Stimulated activated CD4-positive, alpha-beta T cell treated with anti-CD3 and anti-CD28 coated beads, Interleukin-4, amount 100 ng/mL, for 24 hours (primary cell): ENCODE measurements at regions not wholly inside any gene's neighbourhood (a gene's known extent, or its start where the extent isn't known, plus 50 kb on each side); places are given as distances from the start of the nearest gene placed in this dataset.

ENCODE experiments used
- DNase-seq: peaks from one replicate; pipeline ENCODE4 v3.0.0-alpha.2; 2020

DNA sequence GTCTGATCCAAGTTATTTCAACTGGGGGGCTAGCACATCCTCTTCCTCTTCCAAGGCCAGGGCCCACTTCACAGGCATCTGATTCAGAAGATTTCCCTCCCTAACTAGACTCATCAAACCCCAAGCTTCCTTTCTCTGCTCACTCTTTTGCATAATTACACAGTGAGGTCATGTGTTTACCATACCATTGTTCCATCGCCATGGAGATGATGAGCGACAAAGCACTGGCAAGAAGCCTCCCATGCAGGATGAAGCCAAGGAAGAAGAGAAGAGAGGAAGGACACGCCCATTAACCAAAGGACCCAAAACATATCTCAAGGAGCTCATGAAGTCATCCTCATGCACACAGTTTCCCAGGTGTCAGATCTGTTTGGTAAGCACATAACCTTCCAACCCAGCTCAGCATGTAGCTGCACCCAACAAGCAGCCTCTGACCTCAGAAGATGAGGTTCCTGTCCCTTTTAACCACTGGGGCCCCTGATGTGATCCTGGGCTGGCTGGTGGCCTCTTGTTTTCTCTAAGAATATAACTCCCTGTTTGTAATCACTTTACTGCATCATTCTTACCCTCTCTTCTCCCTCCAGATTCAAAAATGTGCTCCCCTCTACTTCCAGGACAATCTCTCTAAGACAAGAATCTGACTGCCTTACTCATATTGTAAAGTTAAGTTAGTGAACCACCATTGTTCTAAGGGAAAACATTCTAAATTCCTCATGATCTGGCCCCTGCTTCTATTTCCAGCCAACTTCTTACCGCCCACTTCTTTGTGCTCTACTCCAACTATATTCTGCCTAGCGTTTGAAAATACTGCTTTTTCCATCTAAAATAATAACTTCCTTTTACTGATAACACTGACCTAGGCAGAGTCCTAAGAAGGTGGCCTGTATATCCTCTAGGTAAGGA, 190.1 kb downstream of the TTC32 start:
- no peak for DNase-seq

DNA sequence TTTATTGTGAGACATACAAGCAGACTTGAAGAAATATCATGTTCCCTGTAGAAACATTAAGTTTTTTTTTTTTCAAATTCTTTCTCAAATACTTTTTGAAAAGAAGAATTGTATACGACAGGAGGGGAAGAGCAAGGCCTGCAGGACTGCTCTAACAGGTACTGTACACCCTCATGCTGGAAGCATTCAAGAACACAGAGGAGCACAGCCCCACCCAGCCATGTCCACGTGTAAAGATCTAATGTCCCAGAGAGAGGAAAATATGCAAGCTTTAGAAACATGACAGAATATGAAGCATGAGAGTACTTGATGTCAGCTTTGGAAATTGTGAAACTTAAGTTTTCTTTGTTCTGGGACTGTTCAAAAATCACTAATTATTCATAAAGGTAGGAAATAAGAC, 191.6 kb downstream of the TTC32 start:
- DNase-seq = no peak

DNA sequence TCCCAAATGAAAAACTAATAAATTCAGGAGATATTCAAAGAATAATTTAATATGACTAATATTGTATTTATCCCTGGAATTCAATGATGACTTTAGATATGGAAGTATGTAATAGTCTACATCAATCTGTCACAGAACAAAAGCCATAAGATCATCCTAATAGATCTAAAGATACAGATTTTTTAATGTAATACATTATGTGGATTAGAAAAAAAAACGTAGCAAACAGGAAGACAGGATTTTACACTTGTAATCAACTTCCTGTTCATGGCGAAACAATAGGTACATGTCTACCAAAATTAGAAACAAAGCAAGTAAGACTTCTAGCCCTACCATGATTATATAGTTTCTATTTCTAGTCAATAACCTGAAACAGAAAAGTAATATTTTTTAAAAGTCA, 192.2 kb downstream of the TTC32 start:
- DNase-seq = no peak

DNA sequence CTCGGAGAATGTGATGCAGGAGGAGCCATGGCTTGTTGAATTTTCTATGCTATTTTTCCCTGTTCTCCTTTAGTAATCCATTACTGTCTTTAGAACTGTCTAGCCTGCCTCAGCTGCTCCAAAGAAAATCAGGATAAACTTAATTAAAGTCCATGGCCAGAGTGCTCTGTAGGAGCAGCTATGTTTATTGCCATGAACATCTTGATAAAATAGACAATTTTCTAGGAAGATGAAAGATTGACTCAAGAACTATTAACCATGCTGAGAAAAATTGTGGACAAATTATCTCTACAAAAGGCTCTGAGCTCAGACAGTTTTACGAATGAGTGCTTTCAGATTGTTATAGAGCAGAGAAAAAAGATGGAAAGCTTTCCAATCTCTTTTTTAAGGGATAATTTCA, 193.0 kb downstream of the TTC32 start:
- DNase-seq = no peak

DNA sequence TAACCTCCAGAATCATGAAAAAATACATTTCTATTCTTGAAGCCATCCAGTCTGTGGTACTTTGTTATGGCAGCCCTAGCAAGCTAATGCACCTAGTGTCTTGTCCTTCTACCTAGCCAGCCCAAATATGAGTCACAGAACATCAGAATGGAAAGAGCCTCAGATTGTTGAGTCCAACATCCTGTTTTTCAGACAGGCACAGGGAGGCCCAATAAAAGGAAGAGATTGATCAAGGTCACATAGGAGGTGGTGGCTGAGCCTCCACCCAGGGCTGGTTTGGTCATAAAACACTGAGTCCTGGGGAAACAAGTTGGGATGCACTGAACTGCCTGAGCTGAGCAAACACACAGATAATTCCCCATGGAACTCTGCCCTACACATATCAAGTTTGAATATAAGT, 195.5 kb downstream of the TTC32 start:
- DNase-seq = no peak

DNA sequence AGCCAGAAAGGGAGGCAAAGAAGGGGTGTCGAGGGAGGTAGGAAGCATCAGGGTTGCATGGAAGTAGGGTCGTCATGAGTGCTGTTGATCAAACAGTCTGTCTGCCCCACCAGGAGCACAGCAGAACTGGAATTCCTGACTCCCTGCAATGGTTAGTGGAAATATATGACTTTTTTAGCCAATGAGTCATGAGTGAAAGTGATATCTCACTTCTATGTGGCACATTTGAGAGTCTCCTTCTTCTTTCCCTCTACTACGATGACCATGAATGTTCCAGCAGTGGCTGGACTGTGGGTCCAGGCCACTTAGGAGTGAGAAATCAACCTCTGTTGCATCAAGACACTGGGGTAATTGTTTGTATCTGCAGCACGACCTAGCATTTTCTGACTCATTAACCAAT, 199.5 kb downstream of the TTC32 start:
- DNase-seq = no peak

DNA sequence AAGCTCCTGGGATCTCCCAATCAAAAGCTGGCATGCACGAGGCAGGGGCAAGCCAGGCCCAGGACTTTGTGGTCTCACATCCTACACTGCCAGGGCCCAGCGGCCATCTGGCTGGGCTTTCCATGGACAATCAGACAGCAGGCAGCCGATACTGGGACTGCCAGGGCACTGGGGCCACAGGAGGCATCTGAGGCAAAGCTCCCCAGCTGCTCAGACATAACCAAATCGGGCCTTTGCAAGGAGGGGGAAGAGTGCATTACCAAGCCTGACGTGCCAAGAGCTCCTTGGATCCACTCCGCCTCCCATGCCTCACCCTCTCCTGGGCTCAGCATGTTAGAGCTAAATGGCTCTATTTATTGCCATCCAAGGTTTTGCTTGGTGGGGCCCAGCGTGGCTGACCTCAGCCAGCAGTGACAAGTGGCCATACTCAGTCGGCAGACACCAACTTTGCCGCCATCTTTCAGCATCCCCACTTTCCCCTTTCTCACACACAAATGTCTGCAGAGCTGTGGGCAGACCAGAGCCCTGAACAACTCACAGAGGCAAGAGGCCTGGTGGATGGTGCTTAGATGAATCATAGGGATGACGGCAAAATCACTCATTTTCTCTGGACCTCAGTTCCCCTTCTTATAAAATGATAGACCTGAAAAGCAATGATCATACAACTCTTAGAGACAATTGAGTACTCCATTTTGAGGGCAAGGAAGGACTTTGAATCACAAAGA, 200.8 kb downstream of the TTC32 start:
- DNase-seq = no peak

DNA sequence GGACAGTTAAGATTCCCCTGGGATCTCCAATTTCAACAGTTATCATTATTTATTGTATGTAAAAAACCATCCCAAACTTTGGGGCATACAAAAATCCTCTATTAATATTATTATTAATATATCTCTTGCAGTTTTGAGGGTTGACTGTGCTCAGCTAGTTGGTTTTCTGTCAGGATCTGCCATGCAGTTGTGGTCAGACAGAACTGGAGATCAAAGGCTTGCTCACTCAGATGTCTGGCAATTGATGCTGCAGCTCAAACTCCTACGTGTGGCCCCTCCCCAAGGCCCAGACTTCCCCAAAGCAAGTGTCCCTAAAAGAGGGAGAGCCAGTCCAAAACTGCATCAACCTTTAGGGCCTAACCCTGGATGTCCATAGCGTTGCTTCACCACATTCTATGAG, 204.7 kb downstream of the TTC32 start:
- no peak for DNase-seq

DNA sequence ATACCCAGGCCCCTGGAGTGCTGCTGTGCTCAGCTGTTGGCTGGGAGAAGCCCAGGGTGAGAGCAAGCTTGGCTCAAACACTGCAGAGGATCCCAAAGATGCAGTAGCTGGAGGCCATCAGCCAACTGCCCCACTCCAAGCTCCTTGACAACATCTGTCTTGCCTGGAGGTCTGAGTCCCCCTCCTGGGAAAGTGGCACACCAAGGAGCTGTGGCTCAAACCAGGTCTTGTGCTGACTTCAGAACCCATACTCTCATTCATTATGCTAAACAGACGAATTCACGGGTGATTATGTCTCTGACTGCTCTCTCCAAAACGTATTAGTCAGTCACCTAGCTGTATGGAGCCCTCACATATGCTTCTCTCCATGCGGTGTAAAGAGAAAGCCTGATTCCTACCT, 206.1 kb downstream of the TTC32 start:
- no peak for DNase-seq

DNA sequence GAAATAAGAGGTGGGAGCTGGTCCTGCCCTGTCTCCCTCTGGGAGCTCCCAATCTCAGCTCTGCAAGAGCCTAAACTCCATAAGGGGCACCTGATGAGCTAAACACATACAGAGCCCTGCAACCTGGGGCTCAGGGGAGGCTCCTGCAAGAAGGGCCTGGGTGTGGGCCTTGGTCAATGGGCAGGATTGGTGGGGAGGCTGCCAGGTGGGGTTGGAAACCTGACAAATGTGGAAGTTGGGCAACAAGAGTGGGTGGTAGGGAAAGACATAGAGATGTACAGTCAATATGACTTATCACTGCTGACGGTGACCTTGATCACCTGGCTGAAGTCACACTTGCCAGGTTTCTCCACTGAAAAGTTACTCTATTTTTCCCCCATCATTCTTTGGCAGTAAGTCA, 209.9 kb downstream of the TTC32 start:
- no peak for DNase-seq

DNA sequence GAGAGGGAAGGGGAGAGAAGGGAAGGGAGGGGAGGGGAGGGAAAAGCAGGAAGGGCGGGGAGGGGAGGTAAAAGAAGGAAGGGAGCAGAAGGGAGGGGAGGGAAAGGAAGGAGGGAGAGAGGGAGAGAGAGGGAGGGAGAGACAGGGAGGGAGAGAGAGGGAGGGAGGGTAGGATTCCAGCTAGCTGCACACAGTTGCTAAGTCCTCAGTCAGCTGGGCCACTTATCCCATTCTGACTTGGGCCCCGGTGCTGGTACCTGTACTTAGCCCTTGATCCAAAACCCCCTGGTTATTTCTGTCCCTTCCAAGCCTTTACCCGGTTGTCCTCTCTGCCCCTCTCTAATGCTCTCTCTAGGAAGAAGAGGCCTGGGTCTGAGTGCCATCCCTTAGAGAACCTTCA, 211.4 kb downstream of the TTC32 start:
- DNase-seq = no peak

DNA sequence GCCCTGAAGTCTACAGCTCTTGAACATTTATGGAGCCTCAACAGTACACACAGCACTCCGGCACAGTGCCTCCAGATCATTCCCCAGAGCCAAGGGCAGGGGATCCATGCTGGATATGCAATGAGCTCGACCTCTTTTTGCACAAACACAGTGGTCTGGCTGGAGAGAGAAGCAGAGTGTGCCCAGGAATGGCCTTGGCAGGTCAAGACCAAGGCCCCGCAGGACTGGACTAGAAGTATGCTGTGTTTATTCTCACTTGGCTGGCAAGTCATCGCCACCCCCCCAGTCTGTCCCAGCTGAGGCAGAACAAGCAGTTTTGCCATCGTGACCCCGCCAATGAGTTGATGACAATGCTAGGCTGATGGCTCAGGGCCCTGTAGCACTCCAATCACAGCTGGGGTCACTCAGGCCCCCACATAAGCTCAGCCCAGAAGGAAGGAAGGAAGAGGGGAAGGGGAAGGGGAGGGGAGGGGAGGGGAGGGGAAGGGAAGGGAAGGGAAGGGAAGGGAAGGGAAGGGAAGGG, 212.1 kb downstream of the TTC32 start:
- no peak for DNase-seq

DNA sequence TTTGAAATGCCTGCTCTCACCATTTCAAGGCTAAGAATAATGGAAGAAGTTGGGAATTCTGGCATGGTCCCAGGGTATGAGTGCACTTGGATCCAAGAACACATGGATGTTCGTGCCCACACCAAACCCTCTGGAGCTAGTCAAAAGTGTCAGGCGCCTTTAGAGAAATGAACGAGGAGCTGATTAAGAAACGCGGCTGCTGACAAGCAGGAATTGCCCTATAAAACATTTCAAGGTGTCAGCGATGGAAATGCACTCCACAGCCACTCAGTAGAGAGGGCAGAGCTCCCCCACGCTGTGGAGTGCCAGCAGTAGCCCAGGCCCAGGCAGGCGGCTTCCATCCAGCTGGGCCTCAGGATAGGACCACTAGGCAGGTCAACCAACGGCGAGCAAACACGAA, 213.7 kb downstream of the TTC32 start:
- DNase-seq = no peak

DNA sequence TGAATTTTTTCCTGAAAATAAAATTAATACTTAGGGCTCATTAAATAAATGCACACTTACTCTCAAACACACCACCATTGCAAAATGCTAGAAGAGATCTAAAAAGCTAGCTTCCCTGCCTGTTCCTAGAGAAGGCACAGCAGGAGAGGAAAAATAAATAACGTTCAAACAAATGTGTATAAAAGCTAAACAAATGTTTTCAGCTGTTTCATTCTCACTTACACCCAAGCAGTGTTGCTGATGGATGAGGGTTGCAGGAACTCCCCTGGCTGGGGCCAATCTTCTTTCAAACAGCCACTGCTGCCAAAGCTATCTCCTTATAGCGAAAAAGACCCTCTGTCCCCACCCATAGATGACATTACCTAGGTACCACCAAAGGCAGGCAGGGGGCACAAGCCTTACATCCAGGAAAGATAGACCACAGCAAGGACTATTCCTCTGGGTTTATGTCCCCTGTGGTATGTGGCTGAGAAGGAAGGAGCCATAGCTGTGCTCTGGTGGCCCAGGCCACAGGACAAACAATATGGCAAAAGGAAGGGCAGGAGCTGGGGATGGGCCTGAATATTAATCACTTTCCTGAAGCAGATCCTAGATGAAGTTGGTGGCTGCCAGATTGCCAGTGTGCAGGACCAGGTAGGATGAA, 214.6 kb downstream of the TTC32 start:
- DNase-seq = no peak

DNA sequence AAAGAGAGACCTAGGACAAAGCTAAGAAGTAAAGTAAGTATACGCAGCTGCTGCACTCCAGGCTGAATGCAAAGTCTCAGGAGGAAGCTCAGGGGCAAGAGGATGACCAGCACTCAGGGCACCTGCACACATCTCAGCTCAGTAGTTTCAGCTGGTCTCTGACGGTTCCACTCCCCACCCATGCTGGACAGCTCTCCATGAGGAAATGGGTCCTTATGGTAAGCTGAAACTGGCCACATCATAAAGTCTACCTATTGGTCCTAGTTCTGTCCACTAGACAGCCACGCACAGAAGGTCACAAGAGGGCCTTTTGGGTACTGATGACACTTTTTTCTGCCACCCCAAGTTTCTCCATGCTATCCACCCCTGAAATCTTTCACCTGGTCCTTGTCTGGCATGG, 215.3 kb downstream of the TTC32 start:
- no peak for DNase-seq

DNA sequence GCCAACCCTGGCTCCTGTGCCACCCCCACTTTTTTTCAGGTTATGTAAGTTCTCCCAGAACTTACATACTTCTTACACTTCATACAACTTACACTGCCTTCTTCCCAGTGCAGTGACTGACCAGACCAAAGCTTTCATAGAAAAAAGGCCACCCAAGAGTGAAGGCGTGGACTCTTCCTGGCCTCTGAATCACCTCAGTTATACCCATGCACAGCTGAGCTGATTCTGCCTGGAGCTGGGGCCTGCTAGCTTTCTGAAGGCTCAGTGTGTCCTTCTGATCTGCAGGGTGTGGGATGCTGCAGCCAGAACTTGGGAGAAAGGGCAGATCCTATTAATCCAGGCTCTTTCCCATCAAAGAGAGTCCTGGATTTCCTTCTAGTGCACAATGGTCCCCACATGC, 216.1 kb downstream of the TTC32 start:
- no peak for DNase-seq

DNA sequence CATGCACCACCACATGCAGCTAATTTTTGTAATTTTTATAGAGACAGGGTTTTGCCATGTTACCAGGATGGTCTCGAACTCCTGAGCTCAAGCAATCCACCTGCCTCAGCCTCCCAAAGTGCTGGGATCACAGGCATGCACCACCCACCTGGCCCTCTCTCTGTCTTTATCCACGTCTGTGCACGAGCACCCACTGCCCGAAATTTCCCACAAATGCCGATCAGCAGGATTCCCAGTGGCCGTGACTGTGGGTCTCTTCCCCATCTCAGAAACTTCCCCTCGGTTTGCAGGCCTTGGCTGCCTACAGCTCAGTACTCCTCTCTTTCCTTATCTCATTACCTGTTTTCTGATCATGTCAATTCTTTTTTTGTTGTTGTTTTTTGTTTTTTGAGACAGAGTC, 217.3 kb downstream of the TTC32 start:
- DNase-seq = no peak

DNA sequence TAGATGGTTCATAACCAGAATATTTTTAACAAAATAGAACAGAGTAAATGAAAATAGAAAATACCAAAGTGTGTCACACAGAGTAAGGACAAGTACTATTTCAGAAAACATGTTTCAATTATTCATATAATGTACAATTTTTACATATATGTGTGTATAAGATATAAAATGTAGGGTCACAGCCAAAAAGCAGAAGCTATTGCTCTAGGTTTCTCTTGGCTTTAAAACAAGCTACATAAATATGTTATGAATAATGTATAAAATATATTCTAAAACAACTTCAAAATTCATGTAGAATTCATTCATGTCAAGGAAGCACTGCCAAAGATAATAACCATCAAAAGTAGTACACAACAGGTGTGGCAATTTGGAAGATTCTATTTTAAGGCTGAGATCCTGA, 218.2 kb downstream of the TTC32 start:
- no peak for DNase-seq

DNA sequence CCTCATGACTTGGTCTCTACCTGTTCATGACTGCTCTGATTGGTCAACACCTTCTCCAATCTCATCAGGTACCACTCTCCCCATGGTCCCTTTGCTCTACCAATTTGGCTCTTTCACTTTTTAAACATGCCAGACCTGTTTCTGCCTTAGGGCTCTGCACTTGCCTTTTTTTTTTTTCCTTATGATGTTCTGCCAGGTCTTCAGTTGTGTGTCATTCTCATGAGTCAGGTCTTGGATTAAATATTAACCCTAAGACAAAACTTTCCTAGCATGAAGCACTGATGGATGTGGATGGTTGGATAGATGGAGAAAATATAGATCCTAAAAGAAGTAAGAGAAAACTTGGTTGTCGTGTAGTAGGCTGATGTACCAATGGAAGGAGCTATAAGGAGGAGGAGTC, 219.3 kb downstream of the TTC32 start:
- DNase-seq = no peak

DNA sequence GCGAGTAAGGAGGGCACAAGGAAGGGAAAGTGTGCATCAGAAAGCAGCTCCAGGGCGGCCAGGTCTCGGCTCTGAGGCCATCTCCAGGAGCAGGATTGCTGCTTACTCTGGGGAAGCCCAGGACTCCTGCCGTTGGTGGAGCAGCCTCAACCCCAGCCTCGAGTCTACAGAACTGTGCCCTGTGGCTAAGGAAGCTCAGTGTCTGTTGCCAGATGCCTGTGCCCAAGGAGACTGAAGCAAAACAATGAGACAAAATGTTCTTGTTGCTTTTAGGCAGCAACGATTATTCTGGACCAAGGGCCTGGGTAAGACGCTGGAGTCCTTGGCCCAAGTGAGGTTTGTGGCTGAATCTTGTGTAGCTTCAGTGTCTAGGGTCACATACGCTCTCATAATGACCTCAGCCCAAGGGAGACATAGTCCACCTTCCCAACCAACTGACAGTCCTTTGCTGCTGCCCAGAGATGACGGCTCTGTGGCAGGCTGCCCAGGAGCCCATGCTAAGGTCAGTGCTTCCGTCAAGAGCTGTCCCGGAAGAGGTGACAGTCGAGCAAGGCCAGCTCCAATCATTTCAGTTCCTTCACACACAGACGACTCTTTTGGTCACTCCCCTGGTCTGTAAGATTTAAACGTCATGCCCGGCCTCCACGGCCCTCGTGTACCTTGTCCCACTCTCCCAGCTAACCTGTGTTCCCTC, 223.8 kb downstream of the TTC32 start:
- no peak for DNase-seq

DNA sequence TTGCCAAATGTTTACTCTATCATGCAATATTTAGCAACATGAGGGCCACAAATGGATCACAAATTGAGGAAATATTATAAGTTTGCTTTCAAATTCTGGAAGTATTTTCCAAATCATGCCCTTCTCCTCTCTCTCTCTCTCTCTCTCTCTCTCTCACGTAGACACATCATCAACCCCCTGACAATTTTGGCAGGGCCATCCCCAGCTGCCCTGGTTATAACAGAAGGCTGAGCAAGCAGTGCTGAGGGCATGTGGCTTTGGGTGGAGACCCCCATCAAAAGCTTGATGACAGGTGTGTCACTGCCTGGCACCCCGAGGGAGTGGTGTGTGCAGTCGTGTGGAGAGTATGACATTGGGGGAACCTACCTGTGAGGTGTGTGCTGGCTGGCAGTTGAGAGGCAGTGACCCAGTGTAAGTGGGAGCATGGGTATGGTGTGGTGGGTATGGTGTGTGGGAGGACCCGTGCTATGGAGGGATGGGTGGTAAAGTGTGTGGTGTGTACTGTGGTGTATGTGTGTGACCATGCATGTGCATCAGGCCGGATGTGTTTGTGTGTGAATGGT, 224.5 kb downstream of the TTC32 start:
- DNase-seq = no peak

DNA sequence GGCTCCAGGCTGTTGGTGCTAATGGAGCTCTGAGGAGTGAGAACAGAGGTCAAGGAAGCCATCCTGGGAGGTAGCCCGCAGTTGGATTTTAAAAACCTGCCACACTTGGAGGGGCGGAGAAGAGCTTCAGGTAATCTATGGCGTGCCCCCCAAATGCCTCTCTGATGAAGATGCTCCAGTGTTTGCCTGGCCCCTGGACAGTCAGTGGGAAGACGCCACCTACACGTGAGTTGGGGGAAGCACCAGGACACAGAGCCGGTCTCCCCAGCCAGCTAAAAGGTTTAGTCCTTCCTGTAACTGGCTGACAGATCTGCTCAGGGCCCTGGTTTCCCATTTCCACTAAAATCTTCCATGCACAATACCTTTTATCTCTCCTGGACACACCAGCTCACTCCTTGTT, 225.0 kb downstream of the TTC32 start:
- no peak for DNase-seq
